HG02840 (cell line): ENCODE measurements at regions not wholly inside any gene's neighbourhood (a gene's known extent, or its start where the extent isn't known, plus 50 kb on each side); places are given as distances from the start of the nearest gene placed in this dataset.

Source experiments
- ATAC-seq: cut with Tn5 transposase; IDR thresholded peaks from one replicate; pipeline ENCODE4 v1.9.1; 2021; ENCODE audit warnings: mild to moderate bottlenecking, moderate library complexity, moderate number of reproducible peaks; ENCODE audit not compliant: unreplicated experiment, low FRiP score

DNA sequence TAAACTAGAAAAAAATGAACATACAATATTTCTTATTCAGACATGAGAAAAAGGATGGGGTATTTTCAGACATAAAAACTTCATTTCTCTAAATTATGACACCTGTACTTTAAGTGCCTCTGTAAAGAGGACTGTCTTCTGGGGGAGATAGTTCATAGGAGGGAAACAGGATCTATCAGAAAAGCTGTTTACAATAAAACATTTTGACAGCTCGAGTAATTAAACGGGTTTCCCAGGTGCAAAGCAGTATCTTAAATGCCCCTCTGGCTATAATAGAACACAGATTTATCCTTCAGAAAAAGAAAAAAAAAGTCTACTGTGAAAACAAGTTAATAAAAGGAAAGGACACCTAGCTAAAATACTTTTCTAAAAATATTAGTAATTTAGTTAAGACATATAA lies 311.4 kb upstream of the UBE2E3 start:
- no peak for ATAC-seq

DNA sequence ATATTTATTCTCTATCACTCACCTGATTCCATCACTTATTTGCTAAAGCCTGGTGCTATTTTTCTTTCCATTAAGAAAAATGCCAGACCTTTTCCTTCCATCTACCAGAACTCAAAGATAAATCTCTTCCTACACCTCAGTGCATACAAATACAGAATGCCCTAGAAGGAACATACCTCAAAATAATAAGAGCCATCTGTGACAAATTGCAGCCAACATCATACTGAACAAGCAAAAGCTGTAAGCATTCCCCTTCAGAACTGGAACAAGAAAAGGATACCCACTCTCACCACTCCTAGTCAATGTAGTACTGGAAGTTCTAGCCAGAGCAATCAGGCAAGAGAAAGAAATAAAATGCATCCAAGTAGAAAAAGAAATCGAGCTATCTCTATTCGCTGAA lies 315.9 kb upstream of the UBE2E3 start:
- ATAC-seq: no peak

DNA sequence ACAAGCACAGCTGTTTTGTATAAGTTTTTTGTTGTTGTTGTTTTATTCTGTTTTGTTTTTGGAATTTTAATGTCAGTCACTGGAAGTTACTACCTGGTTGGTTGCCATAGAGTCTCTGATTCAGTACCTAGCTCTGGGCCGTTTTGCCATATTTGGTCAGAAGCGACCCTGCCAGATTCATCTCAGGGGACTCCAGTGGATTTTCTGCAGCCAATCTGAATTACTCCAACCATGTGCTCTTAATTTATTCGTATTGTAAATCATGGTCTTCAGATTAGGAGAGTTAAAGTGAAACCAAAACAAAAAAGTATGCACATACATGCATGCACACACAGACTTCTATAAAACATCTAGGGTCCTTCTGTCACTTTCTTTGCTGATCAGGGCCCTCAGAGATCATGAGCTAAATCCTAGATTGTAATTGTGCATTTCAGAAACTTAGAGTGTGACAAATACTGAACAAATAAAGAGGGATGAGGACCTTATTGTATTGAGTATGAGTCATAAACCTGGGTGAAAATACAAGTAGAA lies 317.4 kb upstream of the UBE2E3 start:
- ATAC-seq: no peak

DNA sequence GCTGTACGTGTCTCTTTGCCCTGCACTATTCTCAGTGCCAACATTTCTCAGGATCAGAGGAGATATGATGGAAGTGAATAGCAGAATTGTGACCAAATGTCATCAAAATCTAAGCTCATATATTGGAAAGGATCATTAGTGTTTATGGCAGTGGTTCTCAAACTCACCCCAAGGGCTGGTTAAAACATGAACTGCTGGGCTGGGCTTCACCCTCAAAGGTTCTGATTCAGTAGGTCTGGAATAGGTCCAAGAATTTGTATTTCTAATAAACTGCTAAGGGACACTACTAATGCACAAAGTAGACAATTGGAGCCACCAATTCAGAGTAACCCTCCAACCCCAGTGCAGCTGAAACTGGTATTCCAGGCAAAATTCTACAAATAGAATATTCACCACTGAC lies 317.9 kb upstream of the UBE2E3 start:
- no peak for ATAC-seq

DNA sequence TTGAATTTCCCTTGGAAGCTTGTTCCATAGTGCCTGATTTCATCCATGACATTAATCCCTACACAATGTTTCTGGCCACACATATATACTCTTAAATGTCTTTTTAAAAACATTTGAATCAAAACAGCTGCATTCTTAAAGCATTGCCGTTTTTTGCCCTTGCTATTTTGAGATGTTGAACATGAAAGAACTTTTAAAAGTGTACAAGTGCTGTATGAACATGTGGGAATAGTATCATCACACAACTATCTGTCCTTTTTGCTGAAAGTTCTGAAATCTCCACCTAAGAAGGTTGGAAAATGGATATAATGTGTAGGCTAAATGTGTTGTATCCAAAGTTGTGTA lies 318.7 kb upstream of the UBE2E3 start:
- ATAC-seq: no peak

DNA sequence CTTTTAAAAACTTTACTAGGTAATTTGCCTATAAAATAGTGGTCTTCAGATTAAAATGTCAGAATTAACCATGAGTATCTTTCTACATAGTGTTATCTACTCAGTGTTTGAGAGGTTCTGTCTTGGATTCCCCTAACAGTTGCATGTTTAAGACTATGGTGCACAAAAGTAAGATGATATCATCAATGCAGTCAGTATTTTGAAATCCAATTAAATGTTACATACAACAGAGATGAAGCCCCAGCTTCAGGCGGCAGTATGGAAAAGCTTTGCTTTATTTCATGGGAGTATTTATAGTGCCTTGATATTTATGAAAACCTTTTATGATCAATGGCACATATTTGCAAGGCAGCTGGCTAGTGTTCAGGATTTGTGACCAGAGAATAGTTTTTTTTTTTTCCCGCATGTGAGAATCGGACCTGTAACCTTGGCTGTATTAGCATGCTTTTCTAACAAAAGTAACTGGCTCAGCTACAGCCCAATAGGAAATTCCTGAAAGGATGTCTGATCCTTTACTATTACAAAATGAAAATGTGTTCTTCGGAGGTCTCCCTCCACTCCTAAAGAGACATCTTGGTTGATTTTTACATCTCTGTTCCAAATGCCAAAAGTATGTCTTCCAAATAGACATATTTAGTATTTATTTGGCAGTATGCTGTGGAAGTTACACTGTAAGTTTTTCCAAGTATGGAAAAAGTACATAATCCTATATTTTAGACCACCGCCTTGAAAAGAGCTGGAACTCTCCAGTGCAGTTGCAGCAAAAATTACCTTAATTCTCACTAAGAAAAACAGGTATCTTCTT lies 319.3 kb upstream of the UBE2E3 start:
- no peak for ATAC-seq

DNA sequence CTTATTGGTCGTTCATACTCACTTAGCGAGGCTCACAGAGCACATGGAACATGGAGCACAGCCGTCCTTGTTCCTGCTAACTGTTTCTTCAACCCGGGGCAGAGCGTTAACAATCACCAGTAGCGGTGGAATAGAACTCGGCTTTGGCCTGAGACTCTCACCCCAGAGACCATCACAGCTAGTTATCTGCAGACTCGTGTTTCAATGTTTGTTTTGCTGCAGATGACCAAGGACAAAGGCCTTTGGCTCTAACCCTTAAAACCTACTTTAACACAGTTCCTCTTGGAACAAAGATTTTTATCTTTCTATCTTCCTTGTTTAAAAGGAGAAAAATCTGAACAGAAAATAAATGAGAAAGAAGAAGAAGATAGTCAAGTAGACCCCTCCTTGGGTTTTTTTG lies 320.2 kb upstream of the UBE2E3 start:
- no peak for ATAC-seq

DNA sequence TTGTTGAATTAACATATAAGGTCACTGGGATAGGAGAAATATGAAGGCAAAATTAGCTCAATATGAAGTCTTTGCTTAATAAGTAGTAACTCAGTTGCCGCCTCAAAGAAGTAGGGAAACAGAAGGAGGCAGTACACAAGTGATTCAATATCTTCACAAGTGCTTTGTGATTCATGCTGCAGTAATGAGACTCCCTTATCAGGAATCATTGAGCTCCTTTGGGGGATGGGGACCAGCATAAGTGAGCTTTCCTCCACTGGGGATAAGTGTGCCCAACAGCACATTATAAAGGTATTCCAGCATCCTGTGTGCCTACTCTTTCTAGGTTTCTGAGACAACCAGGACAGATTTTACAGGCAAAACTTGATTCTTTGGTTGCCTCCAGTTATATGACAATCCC lies 323.4 kb upstream of the UBE2E3 start:
- no peak for ATAC-seq

DNA sequence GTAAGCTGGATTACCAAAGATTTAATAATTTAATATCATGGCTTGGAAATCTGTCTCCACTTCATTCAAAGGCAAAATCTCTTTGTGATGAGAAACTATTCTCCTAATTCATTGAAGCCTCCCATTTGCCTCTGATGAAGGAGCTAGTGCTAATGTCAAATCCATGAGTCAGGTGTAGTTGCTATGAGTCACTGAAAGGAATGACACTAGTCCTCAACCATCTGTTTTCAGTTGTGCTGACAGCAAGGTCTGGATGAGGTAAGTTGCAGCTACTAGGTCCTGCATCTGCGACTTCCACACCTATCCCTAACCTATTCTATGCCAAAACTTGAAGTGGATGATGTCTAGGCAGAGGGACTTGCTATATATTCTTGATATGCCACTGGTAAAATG lies 324.0 kb upstream of the UBE2E3 start:
- ATAC-seq: no peak

DNA sequence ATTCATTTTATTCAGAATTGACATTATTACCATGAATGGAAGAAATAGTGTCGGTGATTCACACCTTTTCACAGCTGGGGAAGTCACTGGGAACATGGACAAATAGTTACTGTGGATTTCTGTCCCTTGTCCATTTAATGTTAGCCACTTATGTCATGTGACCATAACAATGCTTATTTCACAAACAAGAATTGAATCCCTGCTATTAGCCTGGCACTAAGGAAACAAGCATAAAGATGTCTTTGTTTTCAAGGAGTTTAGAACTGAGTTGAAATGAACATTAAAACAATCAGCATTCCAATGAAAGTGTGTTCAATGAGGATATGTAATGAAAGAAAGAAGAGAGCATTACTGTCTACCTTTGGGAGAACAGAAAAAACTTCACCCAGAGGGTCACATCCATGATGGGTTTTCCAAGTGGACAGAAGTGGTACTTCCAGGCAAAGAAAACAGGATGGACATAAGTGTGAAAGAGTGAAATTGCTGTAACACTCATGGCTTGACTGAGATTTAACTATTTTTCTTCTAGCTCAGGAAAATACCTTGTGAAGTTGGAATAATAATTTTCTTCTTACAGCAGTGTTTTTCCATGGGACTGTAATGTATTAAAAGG lies 324.5 kb upstream of the UBE2E3 start:
- no peak for ATAC-seq

DNA sequence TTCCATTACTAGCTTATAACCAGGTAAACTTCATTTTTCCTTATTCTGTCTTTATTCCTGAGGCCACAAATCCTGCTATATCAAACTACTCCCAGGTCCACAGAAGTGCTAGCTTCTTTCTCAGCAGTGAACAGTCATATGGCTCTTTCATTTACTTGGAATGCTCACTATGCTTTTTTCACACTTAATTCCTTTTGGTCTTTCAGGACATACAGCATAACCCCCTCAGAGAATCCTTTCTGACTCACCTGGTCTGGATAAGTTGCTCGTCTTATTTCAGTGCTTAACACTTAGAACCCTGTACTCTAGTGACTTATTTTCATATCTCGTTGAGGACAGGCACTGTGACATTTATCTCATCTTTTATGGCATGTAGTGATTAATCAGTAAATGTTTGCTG lies 325.0 kb upstream of the UBE2E3 start:
- no peak for ATAC-seq

DNA sequence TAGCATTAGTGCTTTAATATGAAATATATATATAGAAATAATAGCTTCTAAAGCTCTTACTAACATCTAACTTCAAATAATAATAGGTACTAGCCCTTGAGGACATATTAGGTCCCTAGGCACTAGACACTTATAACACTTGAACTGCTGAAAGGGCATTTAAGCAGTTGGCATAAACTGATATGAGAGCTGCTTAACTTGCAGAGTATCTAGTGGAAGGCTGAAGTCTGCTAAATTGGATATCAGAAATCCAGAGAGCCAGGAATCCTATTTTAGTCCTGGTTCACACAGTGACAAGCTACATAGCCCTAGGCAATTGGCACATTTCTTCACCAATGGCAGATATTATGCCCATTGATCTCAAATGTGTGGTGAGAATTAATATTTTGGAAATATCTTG lies 326.9 kb upstream of the UBE2E3 start:
- ATAC-seq: no peak

DNA sequence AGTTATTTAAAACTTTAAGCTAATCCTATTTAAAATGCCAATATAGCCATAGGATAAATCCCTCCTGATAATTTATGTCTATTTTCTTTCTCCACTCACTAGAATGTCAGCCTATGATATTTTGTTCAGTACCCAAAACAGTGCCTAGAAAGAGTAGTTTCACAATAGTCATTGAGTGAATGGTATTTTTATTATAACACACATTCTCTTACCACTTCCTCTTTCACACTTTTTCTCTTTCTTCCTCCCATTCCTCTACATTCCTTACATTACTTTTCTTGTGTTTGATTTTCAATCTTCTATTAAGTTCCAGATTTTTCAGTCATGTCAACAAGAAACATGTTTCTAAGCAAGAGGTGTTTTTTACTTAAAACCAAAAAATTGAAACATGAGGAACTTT lies 327.6 kb upstream of the UBE2E3 start:
- no peak for ATAC-seq

DNA sequence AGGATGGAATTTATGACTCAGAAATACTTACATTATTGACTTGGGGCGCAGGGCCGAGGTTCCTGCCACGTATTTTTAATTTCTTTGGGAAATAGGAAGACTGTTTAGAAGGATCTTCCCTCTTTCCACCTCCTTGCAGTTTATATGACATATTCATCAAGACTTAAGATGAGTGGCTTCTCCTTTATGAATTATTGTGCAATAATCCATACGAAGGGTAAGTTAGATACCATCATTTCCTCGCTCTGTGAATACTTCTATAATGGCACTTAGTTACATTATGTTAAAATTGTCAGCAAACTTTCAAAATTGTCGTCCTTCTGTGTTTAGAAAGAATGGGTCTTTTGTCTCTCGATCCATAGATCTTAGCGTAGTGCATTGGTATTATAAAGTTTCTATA lies 328.8 kb upstream of the UBE2E3 start:
- ATAC-seq: no peak

DNA sequence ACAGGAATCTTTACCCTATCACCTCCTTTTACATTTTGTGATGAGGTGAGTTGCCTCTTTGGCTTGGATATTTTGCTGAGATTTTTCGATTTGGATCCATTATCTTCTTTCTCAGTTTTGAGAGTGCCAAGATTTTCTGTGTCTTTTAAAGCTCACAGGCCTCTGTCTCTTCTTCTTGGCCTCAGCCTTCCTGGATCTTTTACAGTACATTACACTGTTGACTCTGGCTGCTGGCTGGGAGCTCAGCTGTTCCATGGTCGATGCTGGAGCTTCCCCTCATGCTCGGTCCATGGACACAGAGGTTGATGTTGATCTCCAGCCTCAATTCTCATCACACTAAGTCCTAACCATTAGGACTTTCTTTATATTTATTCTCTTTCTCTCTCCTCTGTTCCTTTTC lies 332.8 kb upstream of the UBE2E3 start:
- ATAC-seq: no peak

DNA sequence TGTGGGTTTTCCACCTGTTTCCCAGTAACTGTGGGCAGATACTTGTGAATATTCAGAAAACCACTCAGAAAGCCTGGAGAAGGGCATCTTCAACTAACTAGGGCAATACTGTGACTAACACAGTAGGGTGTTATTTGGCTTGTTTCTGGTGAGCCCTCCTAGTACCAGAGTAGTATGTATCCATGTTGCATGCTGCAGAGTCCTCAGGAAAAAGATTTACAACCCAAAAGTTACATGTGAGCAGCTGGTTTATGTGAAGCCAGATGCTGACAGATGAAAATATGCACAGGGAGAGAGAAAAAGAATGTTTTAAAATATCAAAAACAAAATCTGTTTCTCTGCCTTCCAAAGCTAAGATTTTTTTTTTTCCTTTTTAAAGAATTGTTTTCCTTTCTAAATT lies 333.2 kb upstream of the UBE2E3 start:
- no peak for ATAC-seq

DNA sequence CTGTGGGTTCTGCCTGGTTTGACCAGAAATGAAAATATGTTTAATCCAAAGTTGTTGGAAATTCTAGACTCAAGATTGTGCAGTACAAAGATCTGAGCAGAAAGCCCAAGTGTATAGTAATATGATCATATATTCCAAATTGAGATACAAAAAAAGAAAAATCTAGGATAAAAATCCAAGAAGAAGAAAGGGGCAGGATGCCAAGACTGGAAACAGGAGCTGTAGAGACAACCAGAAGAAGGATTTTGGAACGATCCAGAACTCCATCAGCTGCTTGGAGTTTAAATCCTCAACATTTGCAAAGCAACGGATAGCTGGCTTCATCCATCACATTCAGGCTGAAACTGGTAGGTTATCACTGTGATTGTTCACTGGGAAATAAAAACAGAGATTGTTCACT lies 333.6 kb upstream of the UBE2E3 start:
- no peak for ATAC-seq

DNA sequence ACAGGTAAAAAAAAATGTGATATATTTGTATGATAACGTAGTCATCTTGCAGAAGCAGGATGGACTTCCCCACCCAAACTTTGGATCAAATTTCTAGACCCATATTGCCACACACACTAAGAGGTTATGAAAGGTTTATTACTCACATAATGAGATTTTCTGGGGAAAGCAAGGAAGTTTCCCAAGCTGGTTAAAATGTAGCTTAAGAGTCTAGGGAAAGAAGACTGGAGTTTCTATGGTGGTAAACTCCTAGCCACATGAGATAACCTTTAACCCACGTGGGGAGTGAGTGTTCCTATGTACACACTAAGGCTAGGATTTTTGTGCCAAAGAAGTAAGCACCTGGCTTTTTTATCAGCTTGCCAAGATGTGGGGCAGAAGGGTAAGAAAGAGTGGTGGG lies 335.7 kb upstream of the UBE2E3 start:
- no peak for ATAC-seq

DNA sequence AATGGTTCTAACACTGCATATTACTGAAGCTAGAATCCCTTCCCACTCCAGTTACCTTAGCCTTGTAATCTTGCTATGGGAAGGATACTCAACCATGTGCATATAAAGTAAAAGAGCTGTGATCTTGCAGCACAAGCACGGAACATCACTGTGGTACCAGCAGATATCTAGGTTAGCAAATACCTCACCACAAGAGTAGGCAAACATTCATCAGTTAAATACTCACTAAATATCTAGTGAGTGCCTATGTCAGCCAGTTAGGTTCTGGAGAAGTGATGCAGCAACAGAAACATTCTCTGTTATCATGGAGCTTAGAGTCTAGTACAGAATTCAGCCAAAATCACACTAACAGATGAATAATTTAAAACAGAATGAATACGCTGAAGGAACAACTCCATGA lies 349.6 kb upstream of the UBE2E3 start:
- ATAC-seq: no peak

DNA sequence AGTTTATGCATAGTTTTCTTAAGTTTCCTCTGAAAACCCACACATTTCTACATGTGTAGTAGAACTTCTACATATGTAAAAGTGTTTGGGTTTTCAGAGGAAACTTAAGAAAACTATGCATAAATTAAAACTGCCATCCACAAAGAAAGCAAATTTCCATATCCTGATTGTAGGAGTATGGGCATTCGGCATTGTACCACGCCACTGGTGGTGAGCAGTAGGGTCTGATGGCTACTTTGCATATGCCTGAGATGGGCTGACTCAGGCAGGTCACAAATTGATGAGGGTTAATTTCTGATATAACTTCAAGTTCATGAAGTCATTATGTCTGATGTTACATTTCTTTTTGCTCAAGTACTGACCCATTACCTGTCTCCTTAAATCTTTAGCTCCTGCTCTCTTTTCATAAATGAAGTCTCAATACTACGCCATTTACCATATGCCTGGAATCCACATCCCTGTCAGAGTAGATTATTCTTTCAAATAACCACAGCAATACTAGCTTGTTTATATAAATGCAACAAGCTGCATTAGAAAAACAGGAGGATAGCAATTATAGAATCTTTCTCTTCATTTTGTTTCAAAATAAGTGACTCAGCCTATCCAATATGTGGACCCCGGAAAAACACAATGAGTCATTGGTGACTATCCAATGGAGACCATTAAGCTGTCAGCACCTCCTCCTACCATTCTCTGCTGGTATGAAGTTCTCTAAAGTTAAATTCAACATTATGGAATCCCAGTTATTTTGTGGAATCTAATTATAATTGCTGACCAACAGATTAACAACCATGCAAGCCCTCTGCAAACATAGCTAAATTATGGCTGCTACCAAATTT lies 355.2 kb upstream of the UBE2E3 start:
- ATAC-seq: no peak
